ENCODE measurements at regions not wholly inside any gene's neighbourhood (a gene's known extent, or its start where the extent isn't known, plus 50 kb on each side); places are given as distances from the start of the nearest gene placed in this dataset.

DNA sequence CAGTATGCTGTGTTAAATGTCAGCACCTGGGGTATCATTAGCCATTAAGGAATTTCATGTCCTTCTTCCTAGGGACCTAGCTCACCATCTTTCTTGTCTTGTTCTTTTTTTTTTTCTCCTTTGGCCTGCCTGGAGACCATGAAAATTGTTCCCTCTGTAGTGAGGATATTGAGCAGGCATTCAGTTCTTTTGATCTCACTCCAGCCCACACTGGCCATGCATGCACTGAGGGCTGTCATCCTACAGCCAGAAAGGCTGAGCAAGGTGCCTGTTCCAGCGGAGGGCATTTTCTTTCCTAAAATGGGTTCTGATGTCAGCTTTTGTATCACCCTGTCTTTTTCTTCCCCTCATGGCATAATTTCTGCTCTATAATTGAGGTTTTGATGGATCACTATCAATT is 275.9 kb upstream of the HAND2 start:
- in situ Hi-C loops (cut with MboI; ENCODE audit: low pct_unique_long_range_greater_than_20kb, low sequenced_read_pairs, unreplicated experiment), result no loop called here

DNA sequence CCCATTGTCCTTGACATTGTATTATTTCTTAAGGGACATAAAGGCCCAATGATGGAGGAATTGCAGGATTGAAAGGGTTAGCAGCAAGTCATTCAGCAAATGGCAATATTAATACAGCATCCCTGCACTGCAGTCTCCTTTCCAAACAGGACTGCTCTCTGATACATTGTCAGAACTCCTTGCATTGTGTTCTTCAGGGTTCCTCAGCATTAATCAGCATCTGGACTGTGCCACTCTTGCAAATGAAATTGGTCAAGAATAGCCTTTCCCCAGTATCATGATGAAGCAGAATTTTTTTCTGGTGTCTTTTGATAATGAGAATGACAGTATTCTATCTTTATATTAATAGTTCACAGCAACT is 272.6 kb upstream of the HAND2 start:
- DNase-seq (ENCODE audit: low spot score), result no peak
- TF ChIP-seq, protein P1, sequence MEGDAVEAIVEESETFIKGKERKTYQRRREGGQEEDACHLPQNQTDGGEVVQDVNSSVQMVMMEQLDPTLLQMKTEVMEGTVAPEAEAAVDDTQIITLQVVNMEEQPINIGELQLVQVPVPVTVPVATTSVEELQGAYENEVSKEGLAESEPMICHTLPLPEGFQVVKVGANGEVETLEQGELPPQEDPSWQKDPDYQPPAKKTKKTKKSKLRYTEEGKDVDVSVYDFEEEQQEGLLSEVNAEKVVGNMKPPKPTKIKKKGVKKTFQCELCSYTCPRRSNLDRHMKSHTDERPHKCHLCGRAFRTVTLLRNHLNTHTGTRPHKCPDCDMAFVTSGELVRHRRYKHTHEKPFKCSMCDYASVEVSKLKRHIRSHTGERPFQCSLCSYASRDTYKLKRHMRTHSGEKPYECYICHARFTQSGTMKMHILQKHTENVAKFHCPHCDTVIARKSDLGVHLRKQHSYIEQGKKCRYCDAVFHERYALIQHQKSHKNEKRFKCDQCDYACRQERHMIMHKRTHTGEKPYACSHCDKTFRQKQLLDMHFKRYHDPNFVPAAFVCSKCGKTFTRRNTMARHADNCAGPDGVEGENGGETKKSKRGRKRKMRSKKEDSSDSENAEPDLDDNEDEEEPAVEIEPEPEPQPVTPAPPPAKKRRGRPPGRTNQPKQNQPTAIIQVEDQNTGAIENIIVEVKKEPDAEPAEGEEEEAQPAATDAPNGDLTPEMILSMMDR (IDR thresholded peaks at IDR 0.05; ENCODE audit: extremely low read depth, insufficient read depth, missing control alignments), result no peak
- in situ Hi-C loops (cut with MboI; ENCODE audit: low pct_unique_long_range_greater_than_20kb, low sequenced_read_pairs, unreplicated experiment), result no loop called here

More for the DNA sequence above, 275.9 kb upstream of the HAND2 start:
- DNase-seq (ENCODE audit: low spot score), result no peak
- TF ChIP-seq, protein P1 (IDR thresholded peaks at IDR 0.05; ENCODE audit: extremely low read depth, insufficient read depth, missing control alignments), result no peak

DNA sequence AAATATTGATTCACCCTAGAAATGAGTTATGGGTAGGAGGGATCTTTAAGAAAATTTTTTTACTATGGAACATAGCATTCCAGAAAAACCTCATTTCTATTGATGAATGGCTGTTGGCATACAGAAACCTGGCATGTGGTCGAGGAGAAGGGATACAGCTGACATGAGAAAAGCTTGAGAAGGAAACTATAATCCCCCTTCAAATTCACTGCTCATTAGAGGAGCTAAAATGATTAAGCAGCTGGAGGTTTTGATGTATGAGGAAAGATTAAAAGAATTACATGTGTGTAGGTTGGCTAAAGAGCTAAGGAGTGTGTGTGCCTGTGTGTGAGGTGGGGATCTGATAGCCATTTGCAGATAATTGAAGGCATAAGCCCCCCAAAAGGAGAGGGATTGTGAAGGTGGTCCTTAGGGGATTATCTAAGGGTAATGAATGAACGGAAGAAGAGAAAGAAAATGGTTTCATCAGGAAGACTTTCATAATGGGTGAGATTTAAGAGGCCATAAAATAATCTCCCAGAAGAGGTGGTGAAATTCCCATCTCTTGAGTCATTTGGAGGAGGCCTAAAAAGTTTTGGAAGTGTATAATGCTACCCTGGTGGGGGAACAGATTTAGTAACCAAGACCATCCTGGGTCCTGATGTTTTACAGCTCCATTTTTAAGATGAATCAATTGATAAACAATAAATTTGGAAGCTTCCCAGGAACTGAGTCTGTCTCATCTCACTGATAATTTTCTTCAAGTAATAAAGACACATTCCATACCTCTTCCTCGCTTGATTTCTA is 272.0 kb upstream of the HAND2 start:
- in situ Hi-C loops (cut with MboI; ENCODE audit: low pct_unique_long_range_greater_than_20kb, low sequenced_read_pairs, unreplicated experiment), result no loop called here
- TF ChIP-seq, protein P1 (IDR thresholded peaks at IDR 0.05; ENCODE audit: extremely low read depth, insufficient read depth, missing control alignments), result no peak
- DNase-seq (ENCODE audit: low spot score), result no peak

DNA sequence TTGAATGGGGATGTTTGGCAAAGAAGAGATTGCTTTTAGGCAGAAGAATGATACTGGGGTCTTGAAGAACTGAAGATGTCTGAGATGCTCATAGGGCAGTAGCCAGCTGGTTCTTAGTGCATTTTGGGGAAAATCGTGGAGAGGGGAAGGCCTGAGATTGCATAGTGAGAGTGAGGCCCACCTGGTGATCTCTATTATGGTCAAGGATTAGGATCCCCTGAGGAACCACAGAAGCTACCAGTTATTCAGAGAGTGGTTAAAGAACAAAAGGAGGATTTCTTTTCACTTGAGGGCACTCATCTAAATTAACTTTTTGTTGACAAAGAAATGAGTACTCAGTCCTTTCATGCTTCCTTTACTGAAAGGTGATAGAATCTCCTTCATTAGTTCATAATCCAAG is 271.3 kb upstream of the HAND2 start:
- no peak for DNase-seq (ENCODE audit: low spot score)
- TF ChIP-seq, protein P1 (IDR thresholded peaks at IDR 0.05; ENCODE audit: extremely low read depth, insufficient read depth, missing control alignments), result no peak
- in situ Hi-C loops (cut with MboI; ENCODE audit: low pct_unique_long_range_greater_than_20kb, low sequenced_read_pairs, unreplicated experiment), result no loop called here

DNA sequence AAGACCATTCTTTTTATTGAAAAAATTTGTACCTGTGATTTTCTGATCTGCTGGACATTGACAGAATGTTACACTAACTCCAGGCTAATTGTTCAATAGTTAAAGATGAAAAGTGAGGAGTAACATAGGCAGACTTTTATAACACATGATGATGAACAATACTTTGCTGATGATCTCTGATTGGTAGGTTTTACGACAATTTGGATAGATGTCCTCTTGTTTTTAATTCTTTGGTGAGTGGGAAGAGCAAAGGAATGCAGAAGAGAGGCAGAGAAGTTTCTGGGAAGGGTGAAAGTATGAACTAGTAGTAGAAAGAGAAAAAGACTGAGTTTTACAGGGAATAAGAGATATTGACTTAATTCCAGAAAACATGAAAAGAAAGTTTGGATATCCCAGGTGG is 267.3 kb upstream of the HAND2 start:
- in situ Hi-C loops (cut with MboI; ENCODE audit: low pct_unique_long_range_greater_than_20kb, low sequenced_read_pairs, unreplicated experiment), result no loop called here

DNA sequence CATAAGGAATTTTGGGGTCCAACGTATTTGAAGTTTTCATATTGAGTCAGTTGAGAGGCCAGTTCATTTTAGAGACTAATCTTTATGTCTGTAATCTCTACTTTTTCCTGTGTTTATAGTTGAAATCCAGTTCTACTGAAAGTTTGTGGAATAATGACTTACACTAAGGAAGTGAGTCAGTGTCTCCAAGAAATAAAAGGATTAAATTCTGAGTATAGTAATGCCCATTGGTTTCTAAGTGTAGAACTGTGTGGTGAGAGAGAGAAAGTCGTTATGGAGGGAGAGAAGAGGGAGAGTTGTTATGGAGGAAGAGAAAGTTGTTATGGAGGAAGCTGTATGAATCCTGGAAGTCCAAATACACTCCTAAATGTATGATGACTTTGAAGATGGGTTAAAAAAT is 264.6 kb upstream of the HAND2 start:
- in situ Hi-C loops (cut with MboI; ENCODE audit: low pct_unique_long_range_greater_than_20kb, low sequenced_read_pairs, unreplicated experiment), result no loop called here
- TF ChIP-seq, protein P1 (IDR thresholded peaks at IDR 0.05; ENCODE audit: extremely low read depth, insufficient read depth, missing control alignments), result no peak
- DNase-seq (ENCODE audit: low spot score), result no peak

More for the DNA sequence above, 267.3 kb upstream of the HAND2 start:
- no peak for DNase-seq (ENCODE audit: low spot score)
- TF ChIP-seq, protein P1 (IDR thresholded peaks at IDR 0.05; ENCODE audit: extremely low read depth, insufficient read depth, missing control alignments), result no peak
